MCF 10A (cell line): ENCODE measurements at regions not wholly inside any gene's neighbourhood (a gene's known extent, or its start where the extent isn't known, plus 50 kb on each side); places are given as distances from the start of the nearest gene placed in this dataset.

ENCODE experiments used
- BruUV-seq: library from RNA; stranded (reverse); fragments of 400-500 nt; replicated peaks from 2 replicates; lab custom pipeline; 2021; lab: Mats Ljungman, UMichigan
- CTCF ChIA-PET: fragments of 300-600 bp; sonication (Branson Sonifier 250); formaldehyde crosslinking; extraction: SDS; loops from one replicate; lab custom pipeline; 2021; ENCODE audit warnings: antibody characterized with exemption, inconsistent platforms; lab: Yijun Ruan, JAX
- POLR2A ChIA-PET: fragments of 300-600, 350-650 bp; sonication (Branson Sonifier 250); formaldehyde crosslinking; extraction: SDS; loops from one replicate; lab custom pipeline; 2020; ENCODE audit warnings: antibody characterized with exemption, inconsistent platforms; lab: Yijun Ruan, JAX
- DNase-seq: peaks from one replicate; pipeline ENCODE4 v3.0.0-alpha.2; 2018; ENCODE audit not compliant: unreplicated experiment
- H3K27ac Mint-ChIP-seq: one replicate; pipeline ENCODE4 v1.8.0; 2022; ENCODE audit warnings: mild to moderate bottlenecking, low read depth, mixed read lengths; ENCODE audit not compliant: unreplicated experiment
- H3K27me3 Mint-ChIP-seq: one replicate; pipeline ENCODE4 v1.8.0; 2022; ENCODE audit warnings: mixed read lengths; ENCODE audit not compliant: insufficient read depth, unreplicated experiment
- H3K36me3 Mint-ChIP-seq: one replicate; pipeline ENCODE4 v1.8.0; 2022; ENCODE audit warnings: mild to moderate bottlenecking, moderate library complexity, mixed read lengths; ENCODE audit not compliant: insufficient read depth, unreplicated experiment
- H3K4me1 Mint-ChIP-seq: one replicate; pipeline ENCODE4 v1.8.0; 2022; ENCODE audit warnings: mixed read lengths; ENCODE audit not compliant: insufficient read depth, unreplicated experiment
- H3K4me3 Mint-ChIP-seq: one replicate; pipeline ENCODE4 v1.8.0; 2022; ENCODE audit warnings: mild to moderate bottlenecking, moderate library complexity, mixed read lengths; ENCODE audit not compliant: unreplicated experiment
- H3K9me3 Mint-ChIP-seq: one replicate; pipeline ENCODE4 v1.8.0; 2022; ENCODE audit warnings: mixed read lengths; ENCODE audit not compliant: unreplicated experiment
- intact Hi-C: fragments of 100-400 bp; cut with micrococcal nuclease; formaldehyde crosslinking; loops from 2 replicates; pipeline ENCODE4 v1.14.1; 2022
- TF ChIP-seq, protein P1 (sequence below): fragments of 200-600 bp; IDR thresholded peaks from one replicate; pipeline ENCODE4 v1.8.0; 2022; ENCODE audit warnings: antibody characterized with exemption, mild to moderate bottlenecking; ENCODE audit not compliant: unreplicated experiment

DNA sequence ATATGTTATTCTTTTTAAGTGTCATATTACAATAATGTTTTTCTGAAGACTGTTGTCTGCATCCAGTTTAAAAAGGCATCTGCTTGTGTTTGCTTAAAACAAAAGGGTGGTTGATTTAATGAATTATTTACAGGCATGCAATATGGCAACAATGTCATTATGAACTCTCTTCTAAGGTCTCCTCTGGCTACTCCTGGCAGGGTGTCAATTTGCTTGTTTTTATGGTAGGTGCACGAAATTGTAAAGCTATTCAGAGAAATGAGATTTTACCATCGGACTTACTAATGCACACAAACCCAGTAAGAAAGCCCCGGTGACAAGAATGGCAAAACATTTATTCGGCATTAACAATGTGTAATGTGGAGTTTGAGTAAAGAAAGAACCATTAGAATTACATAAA is 539.8 kb upstream of the ZNF608 start:
- no peak for DNase-seq
- peaks cover 2% of the 10 kb centered on the region for H3K4me1 Mint-ChIP-seq
- H3K36me3 Mint-ChIP-seq, result no peaks in the 10 kb centered on the region
- TF ChIP-seq, protein P1, sequence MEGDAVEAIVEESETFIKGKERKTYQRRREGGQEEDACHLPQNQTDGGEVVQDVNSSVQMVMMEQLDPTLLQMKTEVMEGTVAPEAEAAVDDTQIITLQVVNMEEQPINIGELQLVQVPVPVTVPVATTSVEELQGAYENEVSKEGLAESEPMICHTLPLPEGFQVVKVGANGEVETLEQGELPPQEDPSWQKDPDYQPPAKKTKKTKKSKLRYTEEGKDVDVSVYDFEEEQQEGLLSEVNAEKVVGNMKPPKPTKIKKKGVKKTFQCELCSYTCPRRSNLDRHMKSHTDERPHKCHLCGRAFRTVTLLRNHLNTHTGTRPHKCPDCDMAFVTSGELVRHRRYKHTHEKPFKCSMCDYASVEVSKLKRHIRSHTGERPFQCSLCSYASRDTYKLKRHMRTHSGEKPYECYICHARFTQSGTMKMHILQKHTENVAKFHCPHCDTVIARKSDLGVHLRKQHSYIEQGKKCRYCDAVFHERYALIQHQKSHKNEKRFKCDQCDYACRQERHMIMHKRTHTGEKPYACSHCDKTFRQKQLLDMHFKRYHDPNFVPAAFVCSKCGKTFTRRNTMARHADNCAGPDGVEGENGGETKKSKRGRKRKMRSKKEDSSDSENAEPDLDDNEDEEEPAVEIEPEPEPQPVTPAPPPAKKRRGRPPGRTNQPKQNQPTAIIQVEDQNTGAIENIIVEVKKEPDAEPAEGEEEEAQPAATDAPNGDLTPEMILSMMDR, result no peak
- H3K9me3 Mint-ChIP-seq, result no peaks in the 10 kb centered on the region
- BruUV-seq, result no TSS peak
- no peak overlapping the region for H3K4me3 Mint-ChIP-seq
- intact Hi-C loops, result no loop called here
- H3K27ac Mint-ChIP-seq, result no peak overlapping the region
- no peaks in the 10 kb centered on the region for H3K27me3 Mint-ChIP-seq
- POLR2A ChIA-PET, result interaction anchor here (1.6 kb wide), 1 partner anchor 10 kb away, joined by 5 read pairs; no protein-coding TSS in a partner anchor
- CTCF ChIA-PET, result interaction anchor here (0.7 kb wide), 1 partner anchor 934 kb away, joined by 3 read pairs; no protein-coding TSS in a partner anchor

DNA sequence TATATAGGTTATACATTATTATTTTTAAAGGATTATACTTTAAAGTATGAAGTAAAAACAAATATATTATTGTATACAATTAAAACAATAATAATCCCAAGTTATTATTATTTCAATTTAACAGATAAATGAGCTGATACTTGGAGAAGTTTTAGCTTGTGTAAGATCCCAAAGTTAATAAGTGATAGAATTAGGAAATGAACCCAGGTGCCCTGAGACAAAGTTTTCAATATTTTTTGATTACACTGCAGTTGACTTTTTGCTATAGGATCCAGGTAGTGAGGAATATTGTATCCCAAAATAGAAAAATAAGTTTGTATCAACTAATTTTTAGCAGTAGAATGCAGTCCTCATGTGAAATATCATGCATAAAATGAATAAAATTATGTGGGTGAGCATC is 543.2 kb upstream of the ZNF608 start:
- Mint-ChIP-seq H3K4me3 (no peak overlapping the region), H3K9me3 (no peaks in the 10 kb centered on the region), H3K36me3 (no peaks in the 10 kb centered on the region), H3K27ac (no peak overlapping the region), H3K27me3 (no peaks in the 10 kb centered on the region), H3K4me1 (peaks cover 7% of the 10 kb centered on the region)
- intact Hi-C loops, result no loop called here
- TF ChIP-seq, protein P1, result no peak
- POLR2A ChIA-PET, result interaction anchor here (0.9 to 3.1 kb wide), 2 partner anchors 12 to 119 kb away, joined by 4 to 8 read pairs; no protein-coding TSS in a partner anchor
- CTCF ChIA-PET, result interaction anchor here (1.4 kb wide), 1 partner anchor 8 kb away, joined by 6 read pairs; no protein-coding TSS in a partner anchor
- BruUV-seq, result no TSS peak
- DNase-seq, result no peak

DNA sequence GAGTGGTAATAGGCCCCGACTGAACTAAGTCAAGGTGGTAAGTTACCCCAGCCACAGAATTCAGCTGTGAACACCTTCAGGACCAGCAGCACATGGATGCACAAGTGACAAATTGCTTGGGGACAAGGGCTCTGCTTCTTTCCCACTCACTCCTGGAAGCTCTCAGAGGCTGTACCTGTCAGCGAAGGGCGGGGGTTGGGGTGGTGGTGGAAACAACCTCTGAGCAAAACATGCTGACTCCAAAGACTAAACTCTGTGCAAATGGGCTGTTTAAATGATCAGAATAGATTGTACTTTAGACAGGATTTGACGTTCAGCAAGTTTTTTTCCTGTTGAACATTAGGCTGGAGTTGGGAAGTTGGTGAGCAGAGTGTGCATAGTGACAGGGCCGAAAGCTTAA is 544.5 kb upstream of the ZNF608 start:
- Mint-ChIP-seq H3K27ac (no peak overlapping the region), H3K9me3 (no peaks in the 10 kb centered on the region), H3K4me3 (no peak overlapping the region), H3K36me3 (no peaks in the 10 kb centered on the region), H3K4me1 (peaks cover 12% of the 10 kb centered on the region), H3K27me3 (no peaks in the 10 kb centered on the region)
- ChIA-PET POLR2A (no interaction called here), CTCF (interaction anchor here (0.7 kb wide), 1 partner anchor 271 kb away, joined by 3 read pairs; no protein-coding TSS in a partner anchor)
- TF ChIP-seq, protein P1, result no peak
- no TSS peak for BruUV-seq
- no peak for DNase-seq
- intact Hi-C loops, result no loop called here

DNA sequence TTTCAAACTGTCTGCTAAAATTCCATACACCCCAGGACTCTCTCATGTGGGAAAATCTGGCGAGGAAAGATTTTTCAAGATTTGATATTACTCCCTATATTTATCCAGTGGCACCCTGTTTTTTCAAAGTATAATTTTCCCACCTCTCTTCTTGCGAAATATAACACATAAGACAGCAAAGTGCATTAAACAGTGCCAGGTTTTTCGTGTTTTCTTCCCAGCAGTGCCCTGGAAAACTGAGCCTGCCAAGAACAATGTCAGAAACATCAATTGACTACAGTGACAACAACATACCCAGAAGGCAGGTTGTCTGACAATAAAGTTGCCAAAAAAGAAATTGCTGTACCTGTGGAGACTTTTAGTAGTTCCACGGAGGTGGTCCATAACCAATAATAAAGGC is 545.0 kb upstream of the ZNF608 start:
- Mint-ChIP-seq H3K27me3 (no peaks in the 10 kb centered on the region), H3K4me3 (no peak overlapping the region), H3K36me3 (no peaks in the 10 kb centered on the region), H3K27ac (no peak overlapping the region), H3K4me1 (peaks cover 12% of the 10 kb centered on the region), H3K9me3 (no peaks in the 10 kb centered on the region)
- no TSS peak for BruUV-seq
- intact Hi-C loops, result no loop called here
- peak; percentile 18 for DNase-seq
- POLR2A ChIA-PET, result interaction anchor here (0.6 to 0.8 kb wide), 2 partner anchors 25 to 833 kb away, joined by 3 read pairs; no protein-coding TSS in a partner anchor
- TF ChIP-seq, protein P1, result no peak
- CTCF ChIA-PET, result no interaction called here
